AG09309 (cell line): ENCODE measurements at regions not wholly inside any gene's neighbourhood (a gene's known extent, or its start where the extent isn't known, plus 50 kb on each side); places are given as distances from the start of the nearest gene placed in this dataset.

ENCODE experiments used
- DNase-seq: peaks from one replicate; pipeline ENCODE4 v3.0.0-alpha.2; 2010; ENCODE audit warnings: low read depth
- H3K4me3 ChIP-seq: 2 replicates; pipeline ENCODE4 v1.5.1; 2011; ENCODE audit warnings: mild to moderate bottlenecking, low read depth, low read length, moderate library complexity; ENCODE audit not compliant: control insufficient read depth
- CTCF ChIP-seq: IDR thresholded peaks from 2 replicates; pipeline ENCODE4 v1.5.1; 2011; ENCODE audit warnings: mild to moderate bottlenecking, low read depth, low read length, inconsistent platforms; ENCODE audit not compliant: insufficient read depth, control insufficient read depth; ENCODE audit errors: missing control alignments

- H3K4me3 ChIP-seq, result no peak overlapping the region
- TF ChIP-seq CTCF, result no peak
Measured at GRCh38 chr3:88996691-88997090, 110.7 kb upstream of the EPHA3 start.

GRCh38 chr3:88997260-88997659, 110.2 kb upstream of the EPHA3 start:
- no peak for DNase-seq
- no peak for TF ChIP-seq CTCF
- H3K4me3 ChIP-seq, result no peak overlapping the region

More at GRCh38 chr3:88996691-88997090, 110.7 kb upstream of the EPHA3 start:
- no peak for DNase-seq

GRCh38 chr3:89000886-89001285, 106.5 kb upstream of the EPHA3 start:
- no peak for DNase-seq
- TF ChIP-seq CTCF, result no peak
- no peak overlapping the region for H3K4me3 ChIP-seq

GRCh38 chr3:89002191-89002590, 105.2 kb upstream of the EPHA3 start:
- no peak overlapping the region for H3K4me3 ChIP-seq
- no peak for TF ChIP-seq CTCF
- DNase-seq, result no peak

GRCh38 chr3:89013536-89013935, 93.9 kb upstream of the EPHA3 start:
- DNase-seq, result no peak
- no peak overlapping the region for H3K4me3 ChIP-seq
- TF ChIP-seq CTCF, result no peak

GRCh38 chr3:89017531-89017930, 89.9 kb upstream of the EPHA3 start:
- no peak for TF ChIP-seq CTCF
- DNase-seq, result no peak
- H3K4me3 ChIP-seq, result no peak overlapping the region

- DNase-seq, result peak; percentile 72
- no peak for TF ChIP-seq CTCF
- no peak overlapping the region for H3K4me3 ChIP-seq
Measured at GRCh38 chr3:89025185-89025584, 82.2 kb upstream of the EPHA3 start.
